B cell (primary cell): ENCODE measurements at regions not wholly inside any gene's neighbourhood (a gene's known extent, or its start where the extent isn't known, plus 50 kb on each side); places are given as distances from the start of the nearest gene placed in this dataset.

ENCODE experiments used
- ATAC-seq: fragments of 200-7000 bp; cut with Tn5 transposase; one replicate; pipeline ENCODE4 v1.10.0; 2021; ENCODE audit warnings: low read depth, mild to moderate bottlenecking, moderate number of reproducible peaks, moderate library complexity
- CTCF ChIA-PET: fragments of 350-600 bp; sonication (Branson Sonifier 250); formaldehyde crosslinking; loops from one replicate; lab custom pipeline; 2021; ENCODE audit warnings: antibody characterized with exemption, inconsistent platforms; lab: Charles Lee
- POLR2A ChIA-PET: fragments of 350-600 bp; sonication (Branson Sonifier 250); formaldehyde crosslinking; loops from one replicate; lab custom pipeline; 2021; ENCODE audit warnings: antibody characterized with exemption; lab: Charles Lee
- DNase-seq: peaks from one replicate; pipeline ENCODE4 v3.0.0; 2013
- H2AFZ ChIP-seq: 2 replicates; pipeline ENCODE4 v1.6.1; 2012; ENCODE audit warnings: mild to moderate bottlenecking, low read depth, low read length; ENCODE audit not compliant: insufficient read depth, poor library complexity, severe bottlenecking
- H3K27ac ChIP-seq, 2 donors: 1 replicate in 1 of 2; 2 replicates in 1 of 2; pipeline ENCODE4 v1.5.1; 2012 to 2013; ENCODE audit warnings: low read length in 2 of 2, mild to moderate bottlenecking in 2 of 2, moderate library complexity in 1 of 2
- H3K27me3 ChIP-seq, 4 experiments: fragments of 200-600 bp in 1 of 4; sonication (generic) in 1 of 4; replicated peaks in 1 of 4; 1 replicate in 2 of 4; 2 replicates in 2 of 4; pipeline versions ENCODE4 v1.6.1 to v1.7.0; 2013 to 2016; ENCODE audit warnings: low read length in 3 of 4, mild to moderate bottlenecking in 2 of 4, mixed read lengths in 1 of 4, moderate library complexity in 1 of 4; ENCODE audit not compliant: insufficient read depth in 4 of 4, control insufficient read depth in 3 of 4; ENCODE audit errors: control extremely low read depth in 1 of 4
- H3K36me3 ChIP-seq, 2 experiments: replicated peaks in 1 of 2; 1 replicate in 1 of 2; 2 replicates in 1 of 2; pipeline versions ENCODE4 v1.6.1 to v1.7.1; 2013; ENCODE audit warnings: low read length in 1 of 2; ENCODE audit not compliant: insufficient read depth in 2 of 2, control insufficient read depth in 1 of 2; ENCODE audit errors: control extremely low read depth in 1 of 2, extremely low read depth in 1 of 2
- H3K4me1 ChIP-seq, 2 donors: fragments of 200-600 bp in 1 of 2; sonication (generic) in 1 of 2; 1 replicate in 1 of 2; 2 replicates in 1 of 2; pipeline versions ENCODE4 v1.5.1 to v1.6.1; 2013 to 2017; ENCODE audit warnings: low read length in 2 of 2; ENCODE audit not compliant: control insufficient read depth in 2 of 2, insufficient read depth in 2 of 2
- H3K4me2 ChIP-seq: replicated peaks from 2 replicates; pipeline ENCODE3; 2012; ENCODE audit warnings: mild to moderate bottlenecking, low read depth, low read length; ENCODE audit not compliant: poor library complexity, severe bottlenecking
- H3K4me3 ChIP-seq, 5 experiments: fragments of 200-600 bp in 1 of 5; sonication (generic) in 1 of 5; 1 replicate in 3 of 5; 2 replicates in 2 of 5; pipeline versions ENCODE4 v1.5.1 to v1.7.0; 2011 to 2016; ENCODE audit warnings: low read length in 4 of 5, mild to moderate bottlenecking in 4 of 5, low read depth in 2 of 5, control low read depth in 1 of 5, moderate library complexity in 1 of 5; ENCODE audit not compliant: insufficient read depth in 1 of 5; ENCODE audit errors: control extremely low read depth in 1 of 5, extremely low read depth in 1 of 5
- H3K79me2 ChIP-seq: fragments of 200-600 bp; sonication (generic); one replicate; pipeline ENCODE4 v1.6.0; 2016; ENCODE audit warnings: low read length; ENCODE audit not compliant: control insufficient read depth, insufficient read depth
- H3K9ac ChIP-seq: fragments of 200-600 bp; sonication (generic); 2 replicates; pipeline ENCODE4 v1.6.1; 2017; ENCODE audit warnings: mild to moderate bottlenecking, low read length, moderate library complexity
- H3K9me3 ChIP-seq, 3 donors: one replicate each; pipeline versions ENCODE4 v1.6.1 to v1.7.1; 2013; ENCODE audit warnings: low read length in 2 of 3; ENCODE audit not compliant: control insufficient read depth in 2 of 3, insufficient read depth in 1 of 3; ENCODE audit errors: control extremely low read depth in 1 of 3
- H4K20me1 ChIP-seq: 2 replicates; pipeline ENCODE4 v1.6.0; 2012; ENCODE audit warnings: mild to moderate bottlenecking, low read length; ENCODE audit not compliant: insufficient read depth, control insufficient read depth, poor library complexity, severe bottlenecking
- H3K27ac Mint-ChIP-seq: one replicate; pipeline ENCODE4 v1.8.0; 2021; ENCODE audit warnings: mixed read lengths
- H3K27me3 Mint-ChIP-seq: one replicate; pipeline ENCODE4 v1.8.0; 2021; ENCODE audit warnings: mixed read lengths
- H3K4me1 Mint-ChIP-seq: one replicate; pipeline ENCODE4 v1.8.0; 2021; ENCODE audit warnings: mixed read lengths
- H3K4me3 Mint-ChIP-seq: one replicate; pipeline ENCODE4 v1.8.0; 2021; ENCODE audit warnings: mixed read lengths
- H3K9me3 Mint-ChIP-seq: one replicate; pipeline ENCODE4 v1.8.0; 2022; ENCODE audit warnings: mixed read lengths; ENCODE audit not compliant: insufficient read depth
- EZH2 ChIP-seq: IDR thresholded peaks from 2 replicates; pipeline ENCODE4 v1.6.1; 2012; ENCODE audit warnings: borderline replicate concordance, low read depth, mild to moderate bottlenecking, moderate library complexity, low read length; ENCODE audit not compliant: insufficient read depth, poor library complexity, severe bottlenecking
- WGBS: methylation state at CpG from one replicate; pipeline ENCODE4 v1.1.5; 2013; ENCODE audit warnings: missing lambda C conversion rate; ENCODE audit not compliant: insufficient coverage; 5-methylcytosine and 5-hydroxymethylcytosine counted together
- intact Hi-C: fragments of 100-400 bp; cut with micrococcal nuclease; formaldehyde crosslinking; loops from one replicate; pipeline ENCODE4 v1.10.0; 2022
- TF ChIP-seq, protein P1 (sequence below): fragments of 200-600 bp; IDR thresholded peaks from one replicate; pipeline ENCODE4 v1.8.0; 2022; ENCODE audit warnings: antibody characterized with exemption, mild to moderate bottlenecking

DNA sequence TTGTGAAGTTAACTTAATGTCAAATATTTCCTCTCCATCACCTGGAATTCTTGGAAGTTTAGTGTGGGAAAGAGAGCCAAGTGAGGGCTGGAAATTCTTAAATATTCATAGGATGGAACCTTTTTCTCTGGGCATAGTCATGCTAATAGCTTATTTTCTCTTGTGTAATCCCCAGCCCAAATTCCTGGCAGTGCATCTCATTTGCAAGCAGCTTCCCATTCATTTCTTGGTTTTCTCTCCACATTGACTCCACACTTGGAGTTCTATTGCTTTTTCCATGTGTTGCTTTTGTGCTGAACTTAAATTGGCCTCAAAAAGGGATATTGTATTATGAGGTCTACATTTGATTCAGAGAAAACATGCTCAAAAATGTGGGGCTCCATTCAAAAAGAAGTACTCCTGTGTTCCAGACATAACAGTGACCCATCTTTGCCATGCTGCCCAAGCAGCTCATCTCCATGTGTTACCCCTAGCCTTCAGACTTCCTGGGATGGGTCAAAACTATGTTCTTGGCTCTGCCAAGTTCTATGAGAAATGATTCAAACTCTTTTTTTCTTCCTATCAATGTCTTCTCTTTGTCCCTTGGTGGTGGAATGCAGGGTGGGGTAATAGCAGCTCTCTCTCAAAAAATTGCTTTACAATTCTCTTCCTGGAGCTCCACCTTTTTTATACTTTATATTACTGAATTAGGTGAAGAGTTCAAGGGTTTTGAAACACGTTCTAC, 2471.5 kb downstream of the PCDH9 start:
- peaks cover 9% of the 10 kb centered on the region for H3K9me3 Mint-ChIP-seq
- no peaks in the 10 kb centered on the region for H4K20me1 ChIP-seq
- H3K36me3 ChIP-seq, result no peaks in the 10 kb centered on the region
- no peak overlapping the region for H3K4me3 ChIP-seq
- no peaks in the 10 kb centered on the region for H3K79me2 ChIP-seq
- TF ChIP-seq EZH2, result no peak
- TF ChIP-seq, protein P1, sequence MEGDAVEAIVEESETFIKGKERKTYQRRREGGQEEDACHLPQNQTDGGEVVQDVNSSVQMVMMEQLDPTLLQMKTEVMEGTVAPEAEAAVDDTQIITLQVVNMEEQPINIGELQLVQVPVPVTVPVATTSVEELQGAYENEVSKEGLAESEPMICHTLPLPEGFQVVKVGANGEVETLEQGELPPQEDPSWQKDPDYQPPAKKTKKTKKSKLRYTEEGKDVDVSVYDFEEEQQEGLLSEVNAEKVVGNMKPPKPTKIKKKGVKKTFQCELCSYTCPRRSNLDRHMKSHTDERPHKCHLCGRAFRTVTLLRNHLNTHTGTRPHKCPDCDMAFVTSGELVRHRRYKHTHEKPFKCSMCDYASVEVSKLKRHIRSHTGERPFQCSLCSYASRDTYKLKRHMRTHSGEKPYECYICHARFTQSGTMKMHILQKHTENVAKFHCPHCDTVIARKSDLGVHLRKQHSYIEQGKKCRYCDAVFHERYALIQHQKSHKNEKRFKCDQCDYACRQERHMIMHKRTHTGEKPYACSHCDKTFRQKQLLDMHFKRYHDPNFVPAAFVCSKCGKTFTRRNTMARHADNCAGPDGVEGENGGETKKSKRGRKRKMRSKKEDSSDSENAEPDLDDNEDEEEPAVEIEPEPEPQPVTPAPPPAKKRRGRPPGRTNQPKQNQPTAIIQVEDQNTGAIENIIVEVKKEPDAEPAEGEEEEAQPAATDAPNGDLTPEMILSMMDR, result no peak
- no peak overlapping the region for H3K4me3 Mint-ChIP-seq
- H2AFZ ChIP-seq, result no peak overlapping the region
- DNase-seq, result no peak
- WGBS, result no CpG with 5 or more reads among the region's 1 CpG
- no peak overlapping the region for H3K27ac ChIP-seq
- no peak overlapping the region for H3K27ac Mint-ChIP-seq
- intact Hi-C loops, result no loop called here
- no peaks in the 10 kb centered on the region for H3K27me3 ChIP-seq
- ChIA-PET POLR2A (no interaction called here), CTCF (no interaction called here)
- H3K4me1 ChIP-seq, result no peaks in the 10 kb centered on the region
- H3K27me3 Mint-ChIP-seq, result no peaks in the 10 kb centered on the region
- H3K4me1 Mint-ChIP-seq, result no peaks in the 10 kb centered on the region
- ATAC-seq, result no peak
- no peak overlapping the region for H3K4me2 ChIP-seq
- H3K9me3 ChIP-seq, result peaks cover 0 to 3% (median 0%) of the 10 kb centered on the region in 3 donors
- H3K9ac ChIP-seq, result no peak overlapping the region

- Histone ChIP-seq H3K9ac (no peak overlapping the region), H3K79me2 (no peaks in the 10 kb centered on the region), H3K4me3 (no peak overlapping the region), H3K27ac (no peak overlapping the region), H3K27me3 (no peaks in the 10 kb centered on the region), H2AFZ (no peak overlapping the region), H3K9me3 (no peaks in the 10 kb centered on the region), H3K36me3 (no peaks in the 10 kb centered on the region), H3K4me2 (no peak overlapping the region), H4K20me1 (no peaks in the 10 kb centered on the region), H3K4me1 (no peaks in the 10 kb centered on the region)
- POLR2A ChIA-PET, result no interaction called here
- Mint-ChIP-seq H3K27ac (no peak overlapping the region), H3K9me3 (peaks cover 6% of the 10 kb centered on the region), H3K4me1 (no peaks in the 10 kb centered on the region), H3K4me3 (no peak overlapping the region), H3K27me3 (no peaks in the 10 kb centered on the region)
- no peak for TF ChIP-seq EZH2
- TF ChIP-seq, protein P1, result no peak
- no peak for DNase-seq
- WGBS, result no CpG with 5 or more reads among the region's 1 CpG
- ATAC-seq, result no peak
- CTCF ChIA-PET, result no interaction called here
- intact Hi-C loops, result no loop called here
Measured at GRCh38 chr13:64756621-64757020, 2473.5 kb downstream of the PCDH9 start.
